GM12878 (cell line): ENCODE measurements at regions not wholly inside any gene's neighbourhood (a gene's known extent, or its start where the extent isn't known, plus 50 kb on each side); places are given as distances from the start of the nearest gene placed in this dataset.

ENCODE experiments used
- ATAC-seq: fragments of 200-7000 bp; cut with Tn5 transposase; 3 replicates; pipeline ENCODE4 v1.9.1; 2020; ENCODE audit warnings: mild to moderate bottlenecking, moderate library complexity
- BruUV-seq: library from RNA; stranded (reverse); fragments of 400-500 nt; replicated peaks from 2 replicates; lab custom pipeline; 2021; lab: Mats Ljungman, UMichigan
- CTCF ChIA-PET: fragments of 300-600 bp; sonication (Branson Sonifier 250); formaldehyde crosslinking; extraction: SDS; loops from one replicate; lab custom pipeline; 2021; ENCODE audit warnings: inconsistent platforms; lab: Yijun Ruan, JAX
- POLR2A ChIA-PET: fragments of 350-600 bp; formaldehyde crosslinking; extraction: SDS; loops from one replicate; lab custom pipeline; 2021; ENCODE audit warnings: inconsistent platforms; lab: Charles Lee
- RAD21 ChIA-PET: fragments of 300-600 bp; sonication (Branson Sonifier 250); formaldehyde crosslinking; loops from one replicate; lab custom pipeline; 2023; ENCODE audit warnings: antibody characterized with exemption; ENCODE audit not compliant: unreplicated experiment; lab: Charles Lee
- SMC1A ChIA-PET: fragments of 300-600 bp; sonication (Branson Sonifier 250); formaldehyde crosslinking; loops from one replicate; lab custom pipeline; 2023; ENCODE audit not compliant: unreplicated experiment, uncharacterized antibody; lab: Charles Lee
- DNase-seq: peaks from one replicate; pipeline ENCODE4 v3.0.0-alpha.2; 2011; ENCODE audit warnings: low read depth, low spot score
- FAIRE-seq: peaks from 3 replicates; lab custom pipeline; 2011; peaks lifted over from hg19 to GRCh38; lab: Jason Lieb, UNC
- H2AFZ ChIP-seq: 2 replicates; pipeline ENCODE4 v1.6.0; 2011; ENCODE audit warnings: low read depth, low read length, control low read depth; ENCODE audit not compliant: control insufficient read depth
- H3K27ac ChIP-seq: 2 replicates; pipeline ENCODE4 v1.5.1; 2011; ENCODE audit warnings: control low read depth; ENCODE audit not compliant: control insufficient read depth, insufficient read depth
- H3K27me3 ChIP-seq, 2 experiments: replicated peaks in 1 of 2; 2 replicates each; pipeline versions ENCODE4 v1.6.0 to v1.6.1; 2011; ENCODE audit warnings: low read length in 1 of 2; ENCODE audit not compliant: control insufficient read depth in 2 of 2, insufficient read depth in 2 of 2
- H3K36me3 ChIP-seq, 2 experiments: 2 replicates each; pipeline ENCODE4 v1.5.1; 2011; ENCODE audit warnings: low read length in 1 of 2; ENCODE audit not compliant: control insufficient read depth in 2 of 2, insufficient read depth in 2 of 2
- H3K4me1 ChIP-seq: 2 replicates; pipeline ENCODE4 v1.6.1; 2011; ENCODE audit warnings: mild to moderate bottlenecking, low read length, moderate library complexity, mixed read lengths; ENCODE audit not compliant: control insufficient read depth, insufficient read depth
- H3K4me2 ChIP-seq: 2 replicates; pipeline ENCODE4 v1.6.0; 2011; ENCODE audit warnings: control low read depth; ENCODE audit not compliant: control insufficient read depth, insufficient read depth
- H3K4me3 ChIP-seq: fragments of 200-600 bp; sonication (generic); 2 replicates; pipeline ENCODE4 v1.5.1; 2016
- H3K79me2 ChIP-seq: 2 replicates; pipeline ENCODE4 v1.6.0; 2011; ENCODE audit warnings: low read length; ENCODE audit not compliant: control insufficient read depth, insufficient read depth
- H3K9ac ChIP-seq: 2 replicates; pipeline ENCODE4 v1.8.0; 2011; ENCODE audit warnings: low read length, control low read depth, mixed read lengths; ENCODE audit not compliant: control insufficient read depth, insufficient read depth
- H3K9me3 ChIP-seq: replicated peaks from 3 replicates; pipeline ENCODE4 v1.5.1; 2011; ENCODE audit warnings: mild to moderate bottlenecking, low read length; ENCODE audit not compliant: control insufficient read depth, insufficient read depth
- H4K20me1 ChIP-seq: 2 replicates; pipeline ENCODE4 v1.6.0; 2011; ENCODE audit not compliant: control insufficient read depth, insufficient read depth
- CBX3 ChIP-seq: fragments of 200-600 bp; sonication (generic); IDR thresholded peaks from 2 replicates; pipeline ENCODE4 v1.6.1; 2016; ENCODE audit warnings: low read depth, borderline replicate concordance
- CREB1 ChIP-seq: IDR thresholded peaks from 2 replicates; pipeline ENCODE4 v1.6.1; 2012; ENCODE audit warnings: low read depth, mild to moderate bottlenecking, inconsistent platforms
- EP300 ChIP-seq, 2 experiments: fragments of 150-350 bp in 1 of 2; IDR thresholded peaks; 2 replicates each; pipeline ENCODE4 v1.6.1; 2011 to 2012; ENCODE audit warnings: low read depth in 2 of 2, low read length in 2 of 2, borderline replicate concordance in 1 of 2, improper control_type of control experiment in 1 of 2, inconsistent platforms in 1 of 2; ENCODE audit not compliant: control insufficient read depth in 1 of 2
- ESRRA ChIP-seq: IDR thresholded peaks from 2 replicates; pipeline ENCODE4 v1.6.1; 2012; ENCODE audit warnings: mild to moderate bottlenecking, low read length, improper control_type of control experiment
- FOS ChIP-seq: IDR thresholded peaks from 3 replicates; pipeline ENCODE4 v1.6.1; 2011; ENCODE audit warnings: borderline replicate concordance; ENCODE audit not compliant: insufficient read length; ENCODE audit errors: extremely low read depth
- FOXM1 ChIP-seq: IDR thresholded peaks from 2 replicates; pipeline ENCODE4 v1.6.1; 2012; ENCODE audit warnings: low read depth, mild to moderate bottlenecking, inconsistent platforms, low read length, moderate library complexity
- HCFC1 ChIP-seq: fragments of 150-350 bp; IDR thresholded peaks from 2 replicates; pipeline ENCODE4 v1.6.1; 2014; ENCODE audit warnings: low read length
- JUNB ChIP-seq: IDR thresholded peaks from 2 replicates; pipeline ENCODE4 v1.6.1; 2016; ENCODE audit warnings: antibody characterized with exemption, mild to moderate bottlenecking
- LARP7 ChIP-seq: fragments of 450-650 bp; IDR thresholded peaks from 2 replicates; pipeline ENCODE4 v1.6.1; 2017; ENCODE audit warnings: mild to moderate bottlenecking
- MTA2 ChIP-seq: fragments of 450-650 bp; IDR thresholded peaks from 2 replicates; pipeline ENCODE4 v1.6.1; 2016; ENCODE audit warnings: low read depth, mild to moderate bottlenecking, moderate library complexity
- NBN ChIP-seq: fragments of 450-650 bp; IDR thresholded peaks from 2 replicates; pipeline ENCODE4 v1.6.1; 2016
- NFIC ChIP-seq: IDR thresholded peaks from 2 replicates; pipeline ENCODE4 v1.6.1; 2012; ENCODE audit warnings: low read depth, mild to moderate bottlenecking, inconsistent platforms, low read length, moderate library complexity
- NFYA ChIP-seq: IDR thresholded peaks from 2 replicates; pipeline ENCODE4 v1.6.1; 2011; ENCODE audit warnings: low read depth, mild to moderate bottlenecking, low read length, improper control_type of control experiment, borderline replicate concordance
- POLR2AphosphoS5 ChIP-seq: IDR thresholded peaks from 2 replicates; pipeline ENCODE4 v1.6.1; 2011; ENCODE audit warnings: mild to moderate bottlenecking, low read length, inconsistent platforms
- SIN3A ChIP-seq: IDR thresholded peaks from 2 replicates; pipeline ENCODE4 v1.6.1; 2012; ENCODE audit warnings: low read depth, low read length, improper control_type of control experiment
- SPI1 ChIP-seq: IDR thresholded peaks from 2 replicates; pipeline ENCODE4 v1.6.1; 2011; ENCODE audit warnings: low read depth, mild to moderate bottlenecking, low read length, moderate library complexity, borderline replicate concordance; ENCODE audit not compliant: insufficient read depth
- ZSCAN29 ChIP-seq: fragments of 450-650 bp; IDR thresholded peaks from 2 replicates; pipeline ENCODE4 v1.6.1; 2017; ENCODE audit warnings: mild to moderate bottlenecking, moderate library complexity
- WGBS: methylation state at CpG from one replicate; pipeline ENCODE4 v1.1.6; 2016; ENCODE audit warnings: low lambda C conversion rate; ENCODE audit not compliant: insufficient replicate concordance, insufficient coverage; ENCODE audit errors: missing lambda C conversion rate; 5-methylcytosine and 5-hydroxymethylcytosine counted together
- in situ Hi-C: fragments of 300-500 bp; cut with MboI; formaldehyde crosslinking; loops from 9 replicates; pipeline ENCODE4 v1.14.3; 2018; ENCODE audit warnings: mixed read lengths
- intact Hi-C: fragments of 100-400 bp; cut with micrococcal nuclease; formaldehyde crosslinking; loops from one replicate; pipeline ENCODE4 v1.14.2; 2022; ENCODE audit not compliant: unreplicated experiment
- TF ChIP-seq, protein P1 (sequence below): IDR thresholded peaks from 2 replicates; pipeline ENCODE4 v1.6.1; 2012; ENCODE audit warnings: low read length, inconsistent platforms
- TF ChIP-seq, protein P2 (sequence below): IDR thresholded peaks from 2 replicates; pipeline ENCODE4 v1.6.1; 2011; ENCODE audit warnings: borderline replicate concordance, low read depth, mild to moderate bottlenecking, moderate library complexity, low read length; ENCODE audit not compliant: insufficient read depth, poor library complexity, severe bottlenecking
- TF ChIP-seq, protein P3 (sequence below): fragments of 450-650 bp; IDR thresholded peaks from 2 replicates; pipeline ENCODE4 v1.6.1; 2018; ENCODE audit warnings: borderline replicate concordance, mild to moderate bottlenecking; ENCODE audit not compliant: partially characterized antibody

DNA sequence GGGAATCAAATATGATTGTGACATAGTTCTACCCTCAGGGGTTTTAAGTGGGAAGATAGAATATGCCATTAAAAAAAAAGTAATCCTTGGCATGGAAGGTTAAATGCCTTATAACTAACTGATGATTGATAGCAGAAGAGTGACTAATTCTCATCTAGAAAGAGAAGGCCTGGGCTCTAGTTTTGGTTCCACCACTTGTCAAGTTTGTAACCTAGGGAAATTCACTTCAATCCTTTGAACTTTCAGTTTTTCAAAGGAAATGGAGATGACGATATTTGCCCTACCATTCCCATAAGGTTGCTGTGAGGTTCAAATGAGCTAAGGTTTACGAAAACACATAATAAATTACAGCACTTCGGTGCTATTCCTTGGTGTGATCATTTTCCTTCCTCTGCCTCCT, 88.5 kb downstream of the GPR88 start:
- 20% methylated on average over 3 of the region's 3 CpGs for WGBS
- CTCF ChIA-PET: interaction anchor here (1.8 kb wide), 1 partner anchor 16 kb away, joined by 3 read pairs; no protein-coding TSS in a partner anchor
- TF ChIP-seq SPI1: no peak
- TF ChIP-seq, protein P1, sequence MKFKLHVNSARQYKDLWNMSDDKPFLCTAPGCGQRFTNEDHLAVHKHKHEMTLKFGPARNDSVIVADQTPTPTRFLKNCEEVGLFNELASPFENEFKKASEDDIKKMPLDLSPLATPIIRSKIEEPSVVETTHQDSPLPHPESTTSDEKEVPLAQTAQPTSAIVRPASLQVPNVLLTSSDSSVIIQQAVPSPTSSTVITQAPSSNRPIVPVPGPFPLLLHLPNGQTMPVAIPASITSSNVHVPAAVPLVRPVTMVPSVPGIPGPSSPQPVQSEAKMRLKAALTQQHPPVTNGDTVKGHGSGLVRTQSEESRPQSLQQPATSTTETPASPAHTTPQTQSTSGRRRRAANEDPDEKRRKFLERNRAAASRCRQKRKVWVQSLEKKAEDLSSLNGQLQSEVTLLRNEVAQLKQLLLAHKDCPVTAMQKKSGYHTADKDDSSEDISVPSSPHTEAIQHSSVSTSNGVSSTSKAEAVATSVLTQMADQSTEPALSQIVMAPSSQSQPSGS: peak; percentile 46; the same call in 1 of the 2 replicates
- TF ChIP-seq CBX3: no peak
- TF ChIP-seq POLR2AphosphoS5: no peak
- peak; percentile 21; the same call in 1 of the 2 replicates for TF ChIP-seq CREB1
- TF ChIP-seq SIN3A: no peak
- TF ChIP-seq JUNB: peak; percentile 82
- no peak for TF ChIP-seq FOS
- no peak for TF ChIP-seq NFYA
- TF ChIP-seq, protein P2, sequence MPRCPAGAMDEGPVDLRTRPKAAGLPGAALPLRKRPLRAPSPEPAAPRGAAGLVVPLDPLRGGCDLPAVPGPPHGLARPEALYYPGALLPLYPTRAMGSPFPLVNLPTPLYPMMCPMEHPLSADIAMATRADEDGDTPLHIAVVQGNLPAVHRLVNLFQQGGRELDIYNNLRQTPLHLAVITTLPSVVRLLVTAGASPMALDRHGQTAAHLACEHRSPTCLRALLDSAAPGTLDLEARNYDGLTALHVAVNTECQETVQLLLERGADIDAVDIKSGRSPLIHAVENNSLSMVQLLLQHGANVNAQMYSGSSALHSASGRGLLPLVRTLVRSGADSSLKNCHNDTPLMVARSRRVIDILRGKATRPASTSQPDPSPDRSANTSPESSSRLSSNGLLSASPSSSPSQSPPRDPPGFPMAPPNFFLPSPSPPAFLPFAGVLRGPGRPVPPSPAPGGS: no peak
- TF ChIP-seq HCFC1: no peak
- 0 out of 4 replicates have a peak, but pooled peaks of 1 of the 2 experiments have one; percentile 34 for TF ChIP-seq EP300 (IDR thresholded peaks at IDR 0.05; ENCODE audit: borderline replicate concordance in 1 of 2, control insufficient read depth in 1 of 2, low read depth in 2 of 2, low read length in 2 of 2)
- no peak for TF ChIP-seq NBN
- TF ChIP-seq, protein P3, sequence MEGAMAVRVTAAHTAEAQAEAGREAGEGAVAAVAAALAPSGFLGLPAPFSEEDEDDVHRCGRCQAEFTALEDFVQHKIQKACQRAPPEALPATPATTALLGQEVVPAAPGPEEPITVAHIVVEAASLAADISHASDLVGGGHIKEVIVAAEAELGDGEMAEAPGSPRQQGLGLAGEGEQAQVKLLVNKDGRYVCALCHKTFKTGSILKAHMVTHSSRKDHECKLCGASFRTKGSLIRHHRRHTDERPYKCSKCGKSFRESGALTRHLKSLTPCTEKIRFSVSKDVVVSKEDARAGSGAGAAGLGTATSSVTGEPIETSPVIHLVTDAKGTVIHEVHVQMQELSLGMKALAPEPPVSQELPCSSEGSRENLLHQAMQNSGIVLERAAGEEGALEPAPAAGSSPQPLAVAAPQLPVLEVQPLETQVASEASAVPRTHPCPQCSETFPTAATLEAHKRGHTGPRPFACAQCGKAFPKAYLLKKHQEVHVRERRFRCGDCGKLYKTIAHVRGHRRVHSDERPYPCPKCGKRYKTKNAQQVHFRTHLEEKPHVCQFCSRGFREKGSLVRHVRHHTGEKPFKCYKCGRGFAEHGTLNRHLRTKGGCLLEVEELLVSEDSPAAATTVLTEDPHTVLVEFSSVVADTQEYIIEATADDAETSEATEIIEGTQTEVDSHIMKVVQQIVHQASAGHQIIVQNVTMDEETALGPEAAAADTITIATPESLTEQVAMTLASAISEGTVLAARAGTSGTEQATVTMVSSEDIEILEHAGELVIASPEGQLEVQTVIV: no peak
- no peak; the same call in 1 of the 2 replicates for TF ChIP-seq FOXM1
- TF ChIP-seq LARP7: no peak
- TF ChIP-seq ZSCAN29: no peak
- 0 out of 2 replicates have a peak, but pooled peaks have one; percentile 63 for TF ChIP-seq NFIC
- no peak for TF ChIP-seq ESRRA
- TF ChIP-seq MTA2: peak; percentile 20; the same call in 1 of the 2 replicates

More for the DNA sequence above, 88.5 kb downstream of the GPR88 start:
- Histone ChIP-seq H3K4me1 (no peaks in the 10 kb centered on the region), H3K79me2 (no peaks in the 10 kb centered on the region), H4K20me1 (no peaks in the 10 kb centered on the region), H3K27ac (no peak overlapping the region), H3K9me3 (no peaks in the 10 kb centered on the region), H3K9ac (no peak overlapping the region), H3K4me3 (no peak overlapping the region), H3K27me3 (no peaks in the 10 kb centered on the region), H2AFZ (no peak overlapping the region), H3K36me3 (no peaks in the 10 kb centered on the region), H3K4me2 (no peak overlapping the region)
- FAIRE-seq (no peak), DNase-seq (no peak), ATAC-seq (peak; percentile 74)
- no TSS peak for BruUV-seq
- intact Hi-C loops (no loop called here), in situ Hi-C loops (no loop called here)
- ChIA-PET POLR2A (interaction anchor here (0.5 kb wide), 1 partner anchor 20 kb away, joined by 3 read pairs; no protein-coding TSS in a partner anchor), SMC1A (interaction anchor here (3.0 kb wide), 1 partner anchor 12 kb away, joined by 9 read pairs; no protein-coding TSS in a partner anchor), RAD21 (interaction anchor here (1.0 to 1.2 kb wide), 2 partner anchors 11 to 194 kb away, joined by 3 read pairs; no protein-coding TSS in a partner anchor)
